ENCODE measurements at regions not wholly inside any gene's neighbourhood (a gene's known extent, or its start where the extent isn't known, plus 50 kb on each side); places are given as distances from the start of the nearest gene placed in this dataset.

DNA sequence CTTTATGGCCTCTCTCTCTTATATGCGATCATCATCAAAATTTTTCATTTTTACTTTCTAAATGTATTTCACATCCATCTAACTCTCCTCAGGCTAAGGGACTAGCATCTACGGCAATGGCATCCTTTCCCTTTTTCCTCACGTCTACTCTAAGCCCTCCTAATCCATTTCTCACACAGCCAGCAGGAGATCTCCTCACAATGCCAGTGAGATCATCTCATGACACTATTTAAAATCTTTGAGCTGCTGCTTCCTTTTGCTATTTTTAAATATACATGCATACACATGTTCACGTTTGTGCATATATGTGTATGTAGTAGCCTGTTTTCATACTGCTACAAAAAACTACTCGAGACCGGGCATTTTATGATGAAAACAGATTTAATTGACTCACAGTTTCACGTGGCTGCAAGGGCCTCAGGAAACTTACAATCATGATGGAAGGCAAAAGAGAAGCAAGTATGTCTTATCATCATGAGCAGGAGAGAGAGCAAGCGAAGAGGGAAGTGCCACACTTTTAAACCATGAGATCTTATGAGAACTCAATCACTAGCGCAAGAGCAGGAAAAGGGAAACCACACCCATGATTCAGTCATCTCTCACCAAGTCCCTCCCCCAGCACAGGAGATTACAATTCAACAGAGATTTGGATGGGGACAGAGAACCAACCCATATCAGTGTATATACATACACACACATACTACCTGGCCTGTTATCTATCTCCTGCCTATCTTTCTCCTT, 599.2 kb upstream of the ROBO1 start:
- H3K27ac ChIP-seq: no peak overlapping the region
- intact Hi-C loops (cut with DNase I): no loop called here
- DNase-seq (no peak), ATAC-seq (no peak)
- TF ChIP-seq, protein P1, sequence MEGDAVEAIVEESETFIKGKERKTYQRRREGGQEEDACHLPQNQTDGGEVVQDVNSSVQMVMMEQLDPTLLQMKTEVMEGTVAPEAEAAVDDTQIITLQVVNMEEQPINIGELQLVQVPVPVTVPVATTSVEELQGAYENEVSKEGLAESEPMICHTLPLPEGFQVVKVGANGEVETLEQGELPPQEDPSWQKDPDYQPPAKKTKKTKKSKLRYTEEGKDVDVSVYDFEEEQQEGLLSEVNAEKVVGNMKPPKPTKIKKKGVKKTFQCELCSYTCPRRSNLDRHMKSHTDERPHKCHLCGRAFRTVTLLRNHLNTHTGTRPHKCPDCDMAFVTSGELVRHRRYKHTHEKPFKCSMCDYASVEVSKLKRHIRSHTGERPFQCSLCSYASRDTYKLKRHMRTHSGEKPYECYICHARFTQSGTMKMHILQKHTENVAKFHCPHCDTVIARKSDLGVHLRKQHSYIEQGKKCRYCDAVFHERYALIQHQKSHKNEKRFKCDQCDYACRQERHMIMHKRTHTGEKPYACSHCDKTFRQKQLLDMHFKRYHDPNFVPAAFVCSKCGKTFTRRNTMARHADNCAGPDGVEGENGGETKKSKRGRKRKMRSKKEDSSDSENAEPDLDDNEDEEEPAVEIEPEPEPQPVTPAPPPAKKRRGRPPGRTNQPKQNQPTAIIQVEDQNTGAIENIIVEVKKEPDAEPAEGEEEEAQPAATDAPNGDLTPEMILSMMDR (IDR thresholded peaks at IDR 0.05): no peak
- H3K36me3 ChIP-seq: no peaks in the 10 kb centered on the region
- no peaks in the 10 kb centered on the region for H3K9me3 ChIP-seq
- no peak overlapping the region for H3K4me3 ChIP-seq
- no peaks in the 10 kb centered on the region for H3K4me1 ChIP-seq
- H3K27me3 ChIP-seq: no peaks in the 10 kb centered on the region

DNA sequence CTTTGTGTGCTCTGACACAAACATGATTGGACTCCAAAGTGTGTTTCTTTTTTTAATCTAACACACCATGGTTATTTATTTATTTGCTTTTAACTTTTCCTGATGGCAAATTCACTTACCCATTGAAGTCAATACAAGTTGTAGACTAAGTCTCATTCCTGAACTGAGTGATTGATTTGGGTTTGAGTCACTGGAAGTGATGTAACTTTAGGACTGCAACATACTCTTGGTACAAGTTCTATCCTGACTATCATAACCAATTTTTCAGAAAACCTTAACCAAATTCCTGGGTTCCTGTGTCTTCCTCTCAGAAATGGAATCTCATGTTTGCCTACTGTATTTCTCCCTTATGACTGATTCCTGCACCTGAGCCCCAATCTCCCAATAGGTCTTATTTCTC, 590.0 kb upstream of the ROBO1 start:
- intact Hi-C loops (cut with DNase I): no loop called here
- TF ChIP-seq, protein P1 (IDR thresholded peaks at IDR 0.05): no peak

DNA sequence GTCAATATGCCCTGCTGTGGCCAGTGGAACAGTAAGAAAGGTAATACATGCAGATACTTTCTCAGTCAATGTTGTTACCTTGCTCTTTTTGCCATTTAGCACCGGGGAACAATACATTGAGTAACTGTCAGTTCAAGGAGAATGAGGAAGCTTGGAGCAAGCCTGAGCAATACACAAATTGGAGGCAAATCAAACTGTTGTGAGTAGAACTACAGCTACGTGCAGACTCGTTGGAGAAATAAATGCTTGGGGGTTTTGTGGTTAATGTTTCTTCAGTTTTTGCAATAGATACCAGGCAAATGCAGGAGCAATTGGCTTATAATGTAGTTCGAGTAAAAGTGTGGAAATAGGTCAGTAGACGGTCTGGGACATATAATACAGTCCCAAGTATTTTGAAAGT, 587.3 kb upstream of the ROBO1 start:
- no peaks in the 10 kb centered on the region for H3K4me1 ChIP-seq
- no peaks in the 10 kb centered on the region for H3K36me3 ChIP-seq
- peaks cover 0 to 2% of the 10 kb centered on the region in 2 donors for H3K9me3 ChIP-seq
- DNase-seq (no peak), ATAC-seq (no peak)
- intact Hi-C loops (cut with DNase I): no loop called here
- no peak overlapping the region for H3K27ac ChIP-seq
- TF ChIP-seq, protein P1 (IDR thresholded peaks at IDR 0.05): no peak
- no peak overlapping the region for H3K4me3 ChIP-seq
- no peaks in the 10 kb centered on the region for H3K27me3 ChIP-seq

More for the DNA sequence above, 590.0 kb upstream of the ROBO1 start:
- H3K27me3 ChIP-seq: no peaks in the 10 kb centered on the region
- no peaks in the 10 kb centered on the region for H3K36me3 ChIP-seq
- no peak overlapping the region for H3K4me3 ChIP-seq
- H3K9me3 ChIP-seq: peaks cover 0 to 2% of the 10 kb centered on the region in 2 donors
- DNase-seq (no peak), ATAC-seq (no peak)
- H3K27ac ChIP-seq: no peak overlapping the region
- no peaks in the 10 kb centered on the region for H3K4me1 ChIP-seq

DNA sequence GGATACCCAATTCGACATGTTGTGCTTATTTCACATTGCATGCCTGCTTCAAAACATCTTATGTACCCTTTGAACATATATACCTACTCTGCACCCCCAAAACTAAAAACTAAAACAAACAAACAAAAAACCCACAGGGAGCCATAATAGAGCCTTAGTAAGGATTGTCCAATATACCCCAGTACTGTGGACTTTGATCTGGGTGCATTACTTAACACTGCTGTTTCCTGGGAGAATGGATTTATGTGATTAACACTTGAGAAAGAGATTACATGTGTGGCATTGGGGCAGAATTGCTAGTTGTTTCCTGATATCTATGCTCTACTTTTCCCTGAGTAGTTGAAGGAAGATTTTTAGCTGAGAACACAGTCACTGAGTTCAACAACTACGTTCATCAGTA, 583.4 kb upstream of the ROBO1 start:
- H3K4me1 ChIP-seq: no peaks in the 10 kb centered on the region
- no peaks in the 10 kb centered on the region for H3K36me3 ChIP-seq
- H3K4me3 ChIP-seq: no peak overlapping the region
- intact Hi-C loops (cut with DNase I): no loop called here
- no peak for ATAC-seq
- H3K9me3 ChIP-seq: no peaks in the 10 kb centered on the region
- H3K27me3 ChIP-seq: no peaks in the 10 kb centered on the region
- TF ChIP-seq, protein P1 (IDR thresholded peaks at IDR 0.05): no peak
- H3K27ac ChIP-seq: no peak overlapping the region
- DNase-seq: no peak

DNA sequence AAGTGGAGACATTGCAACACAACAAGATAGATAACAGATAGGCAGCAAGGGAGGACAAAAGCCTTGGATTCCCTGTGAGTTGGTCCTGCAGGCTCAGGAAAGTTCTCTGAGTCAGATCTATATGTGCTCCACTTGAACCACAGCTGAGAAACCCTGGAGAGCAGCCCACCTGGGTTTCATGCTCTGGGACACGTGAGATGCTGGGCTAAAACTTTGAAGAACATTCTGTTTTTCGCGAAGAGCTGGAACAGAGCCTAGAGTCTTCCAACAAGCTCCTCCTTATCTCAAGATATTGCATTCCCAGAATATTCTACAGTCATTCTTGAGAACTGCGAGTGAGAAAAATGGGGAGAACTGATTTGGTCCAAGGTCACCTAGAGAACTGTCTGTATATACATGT, 583.0 kb upstream of the ROBO1 start:
- H3K27ac ChIP-seq: no peak overlapping the region
- H3K27me3 ChIP-seq: no peaks in the 10 kb centered on the region
- H3K4me1 ChIP-seq: no peaks in the 10 kb centered on the region
- no peaks in the 10 kb centered on the region for H3K36me3 ChIP-seq
- H3K4me3 ChIP-seq: no peak overlapping the region
- TF ChIP-seq, protein P1 (IDR thresholded peaks at IDR 0.05): no peak
- no peak for DNase-seq
- ATAC-seq: no peak
- H3K9me3 ChIP-seq: no peaks in the 10 kb centered on the region
- intact Hi-C loops (cut with DNase I): no loop called here
